GM12878 (cell line): ENCODE measurements at regions not wholly inside any gene's neighbourhood (a gene's known extent, or its start where the extent isn't known, plus 50 kb on each side); places are given as distances from the start of the nearest gene placed in this dataset.

Experiments
- ATAC-seq: fragments of 200-7000 bp; cut with Tn5 transposase; 3 replicates; pipeline ENCODE4 v1.9.1; 2020; ENCODE audit warnings: mild to moderate bottlenecking, moderate library complexity
- BruUV-seq: library from RNA; stranded (reverse); fragments of 400-500 nt; replicated peaks from 2 replicates; lab custom pipeline; 2021; lab: Mats Ljungman, UMichigan
- CTCF ChIA-PET: fragments of 300-600 bp; sonication (Branson Sonifier 250); formaldehyde crosslinking; extraction: SDS; loops from one replicate; lab custom pipeline; 2021; ENCODE audit warnings: inconsistent platforms; lab: Yijun Ruan, JAX
- POLR2A ChIA-PET: fragments of 350-600 bp; formaldehyde crosslinking; extraction: SDS; loops from one replicate; lab custom pipeline; 2021; ENCODE audit warnings: inconsistent platforms; lab: Charles Lee
- RAD21 ChIA-PET: fragments of 300-600 bp; sonication (Branson Sonifier 250); formaldehyde crosslinking; loops from one replicate; lab custom pipeline; 2023; ENCODE audit warnings: antibody characterized with exemption; ENCODE audit not compliant: unreplicated experiment; lab: Charles Lee
- SMC1A ChIA-PET: fragments of 300-600 bp; sonication (Branson Sonifier 250); formaldehyde crosslinking; loops from one replicate; lab custom pipeline; 2023; ENCODE audit not compliant: unreplicated experiment, uncharacterized antibody; lab: Charles Lee
- DNase-seq: peaks from one replicate; pipeline ENCODE4 v3.0.0-alpha.2; 2011; ENCODE audit warnings: low read depth, low spot score
- FAIRE-seq: peaks from 3 replicates; lab custom pipeline; 2011; peaks lifted over from hg19 to GRCh38; lab: Jason Lieb, UNC
- H2AFZ ChIP-seq: 2 replicates; pipeline ENCODE4 v1.6.0; 2011; ENCODE audit warnings: low read depth, low read length, control low read depth; ENCODE audit not compliant: control insufficient read depth
- H3K27ac ChIP-seq: 2 replicates; pipeline ENCODE4 v1.5.1; 2011; ENCODE audit warnings: control low read depth; ENCODE audit not compliant: control insufficient read depth, insufficient read depth
- H3K27me3 ChIP-seq, 2 experiments: replicated peaks in 1 of 2; 2 replicates each; pipeline versions ENCODE4 v1.6.0 to v1.6.1; 2011; ENCODE audit warnings: low read length in 1 of 2; ENCODE audit not compliant: control insufficient read depth in 2 of 2, insufficient read depth in 2 of 2
- H3K36me3 ChIP-seq, 2 experiments: 2 replicates each; pipeline ENCODE4 v1.5.1; 2011; ENCODE audit warnings: low read length in 1 of 2; ENCODE audit not compliant: control insufficient read depth in 2 of 2, insufficient read depth in 2 of 2
- H3K4me1 ChIP-seq: 2 replicates; pipeline ENCODE4 v1.6.1; 2011; ENCODE audit warnings: mild to moderate bottlenecking, low read length, moderate library complexity, mixed read lengths; ENCODE audit not compliant: control insufficient read depth, insufficient read depth
- H3K4me2 ChIP-seq: 2 replicates; pipeline ENCODE4 v1.6.0; 2011; ENCODE audit warnings: control low read depth; ENCODE audit not compliant: control insufficient read depth, insufficient read depth
- H3K4me3 ChIP-seq: fragments of 200-600 bp; sonication (generic); 2 replicates; pipeline ENCODE4 v1.5.1; 2016
- H3K79me2 ChIP-seq: 2 replicates; pipeline ENCODE4 v1.6.0; 2011; ENCODE audit warnings: low read length; ENCODE audit not compliant: control insufficient read depth, insufficient read depth
- H3K9ac ChIP-seq: 2 replicates; pipeline ENCODE4 v1.8.0; 2011; ENCODE audit warnings: low read length, control low read depth, mixed read lengths; ENCODE audit not compliant: control insufficient read depth, insufficient read depth
- H3K9me3 ChIP-seq: replicated peaks from 3 replicates; pipeline ENCODE4 v1.5.1; 2011; ENCODE audit warnings: mild to moderate bottlenecking, low read length; ENCODE audit not compliant: control insufficient read depth, insufficient read depth
- H4K20me1 ChIP-seq: 2 replicates; pipeline ENCODE4 v1.6.0; 2011; ENCODE audit not compliant: control insufficient read depth, insufficient read depth
- ATF3 ChIP-seq: IDR thresholded peaks from 2 replicates; pipeline ENCODE4 v1.6.1; 2011; ENCODE audit warnings: low read depth, mild to moderate bottlenecking, low read length, moderate library complexity, borderline replicate concordance; ENCODE audit errors: extremely low read depth
- BMI1 ChIP-seq: fragments of 450-650 bp; IDR thresholded peaks from 2 replicates; pipeline ENCODE4 v1.6.1; 2016; ENCODE audit warnings: mild to moderate bottlenecking, moderate library complexity, borderline replicate concordance
- FOS ChIP-seq: IDR thresholded peaks from 3 replicates; pipeline ENCODE4 v1.6.1; 2011; ENCODE audit warnings: borderline replicate concordance; ENCODE audit not compliant: insufficient read length; ENCODE audit errors: extremely low read depth
- HCFC1 ChIP-seq: fragments of 150-350 bp; IDR thresholded peaks from 2 replicates; pipeline ENCODE4 v1.6.1; 2014; ENCODE audit warnings: low read length
- KAT2A ChIP-seq: conservative IDR thresholded peaks from 2 replicates; pipeline ENCODE4 v1.6.1; 2011; ENCODE audit warnings: low read depth, low read length; ENCODE audit not compliant: control insufficient read depth
- RUNX3 ChIP-seq: IDR thresholded peaks from 2 replicates; pipeline ENCODE4 v1.6.1; 2012; ENCODE audit warnings: low read length, inconsistent platforms
- SMC3 ChIP-seq: IDR thresholded peaks from 2 replicates; pipeline ENCODE4 v1.6.1; 2011; ENCODE audit warnings: low read length, improper control_type of control experiment, borderline replicate concordance
- SREBF1 ChIP-seq: IDR thresholded peaks from 2 replicates; pipeline ENCODE4 v1.6.1; 2012; ENCODE audit warnings: mild to moderate bottlenecking, low read length
- TAF1 ChIP-seq: IDR thresholded peaks from 2 replicates; pipeline ENCODE4 v1.6.1; 2011; ENCODE audit warnings: mild to moderate bottlenecking, low read depth, low read length, borderline replicate concordance
- WGBS: methylation state at CpG from one replicate; pipeline ENCODE4 v1.1.6; 2016; ENCODE audit warnings: low lambda C conversion rate; ENCODE audit not compliant: insufficient replicate concordance, insufficient coverage; ENCODE audit errors: missing lambda C conversion rate; 5-methylcytosine and 5-hydroxymethylcytosine counted together
- in situ Hi-C: fragments of 300-500 bp; cut with MboI; formaldehyde crosslinking; loops from 9 replicates; pipeline ENCODE4 v1.14.3; 2018; ENCODE audit warnings: mixed read lengths
- intact Hi-C: fragments of 100-400 bp; cut with micrococcal nuclease; formaldehyde crosslinking; loops from one replicate; pipeline ENCODE4 v1.14.2; 2022; ENCODE audit not compliant: unreplicated experiment
- TF ChIP-seq, protein P1 (sequence below): fragments of 450-650 bp; conservative IDR thresholded peaks from 2 replicates; pipeline ENCODE4 v1.6.1; 2017; ENCODE audit warnings: mild to moderate bottlenecking, moderate library complexity
- TF ChIP-seq, protein P2 (sequence below): fragments of 450-650 bp; IDR thresholded peaks from 2 replicates; pipeline ENCODE4 v1.6.1; 2017; ENCODE audit warnings: borderline replicate concordance
- TF ChIP-seq, protein P3 (sequence below): fragments of 450-650 bp; IDR thresholded peaks from 2 replicates; pipeline ENCODE4 v1.6.1; 2016; ENCODE audit warnings: mild to moderate bottlenecking, moderate library complexity, borderline replicate concordance
- TF ChIP-seq, protein P4 (sequence below): IDR thresholded peaks from 2 replicates; pipeline ENCODE4 v1.6.1; 2012; ENCODE audit warnings: low read depth, low read length, improper control_type of control experiment

GRCh38 chr2:76296438-76296837 lies 585.7 kb upstream of the GCFC2 start:
- no peaks in the 10 kb centered on the region for H3K9me3 ChIP-seq
- H3K27ac ChIP-seq = no peak overlapping the region
- ATAC-seq (peak; percentile 84), FAIRE-seq (no peak), DNase-seq (no peak)
- no TSS peak for BruUV-seq
- H3K4me1 ChIP-seq = no peaks in the 10 kb centered on the region
- POLR2A ChIA-PET = no interaction called here
- no peaks in the 10 kb centered on the region for H3K36me3 ChIP-seq
- CTCF ChIA-PET = no interaction called here
- H3K4me3 ChIP-seq = no peak overlapping the region
- no peak overlapping the region for H3K9ac ChIP-seq
- H3K79me2 ChIP-seq = no peaks in the 10 kb centered on the region
- in situ Hi-C loops (no loop called here), intact Hi-C loops (no loop called here)
- no peaks in the 10 kb centered on the region for H3K27me3 ChIP-seq
- H2AFZ ChIP-seq = no peak overlapping the region
- RAD21 ChIA-PET = no interaction called here
- 32% methylated on average over 3 of the region's 3 CpGs for WGBS
- H4K20me1 ChIP-seq = no peaks in the 10 kb centered on the region
- no peak overlapping the region for H3K4me2 ChIP-seq
- TF ChIP-seq BMI1 = no peak
- TF ChIP-seq SREBF1 = no peak
- TF ChIP-seq, protein P1, sequence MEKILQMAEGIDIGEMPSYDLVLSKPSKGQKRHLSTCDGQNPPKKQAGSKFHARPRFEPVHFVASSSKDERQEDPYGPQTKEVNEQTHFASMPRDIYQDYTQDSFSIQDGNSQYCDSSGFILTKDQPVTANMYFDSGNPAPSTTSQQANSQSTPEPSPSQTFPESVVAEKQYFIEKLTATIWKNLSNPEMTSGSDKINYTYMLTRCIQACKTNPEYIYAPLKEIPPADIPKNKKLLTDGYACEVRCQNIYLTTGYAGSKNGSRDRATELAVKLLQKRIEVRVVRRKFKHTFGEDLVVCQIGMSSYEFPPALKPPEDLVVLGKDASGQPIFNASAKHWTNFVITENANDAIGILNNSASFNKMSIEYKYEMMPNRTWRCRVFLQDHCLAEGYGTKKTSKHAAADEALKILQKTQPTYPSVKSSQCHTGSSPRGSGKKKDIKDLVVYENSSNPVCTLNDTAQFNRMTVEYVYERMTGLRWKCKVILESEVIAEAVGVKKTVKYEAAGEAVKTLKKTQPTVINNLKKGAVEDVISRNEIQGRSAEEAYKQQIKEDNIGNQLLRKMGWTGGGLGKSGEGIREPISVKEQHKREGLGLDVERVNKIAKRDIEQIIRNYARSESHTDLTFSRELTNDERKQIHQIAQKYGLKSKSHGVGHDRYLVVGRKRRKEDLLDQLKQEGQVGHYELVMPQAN = no peak
- TF ChIP-seq, protein P2, sequence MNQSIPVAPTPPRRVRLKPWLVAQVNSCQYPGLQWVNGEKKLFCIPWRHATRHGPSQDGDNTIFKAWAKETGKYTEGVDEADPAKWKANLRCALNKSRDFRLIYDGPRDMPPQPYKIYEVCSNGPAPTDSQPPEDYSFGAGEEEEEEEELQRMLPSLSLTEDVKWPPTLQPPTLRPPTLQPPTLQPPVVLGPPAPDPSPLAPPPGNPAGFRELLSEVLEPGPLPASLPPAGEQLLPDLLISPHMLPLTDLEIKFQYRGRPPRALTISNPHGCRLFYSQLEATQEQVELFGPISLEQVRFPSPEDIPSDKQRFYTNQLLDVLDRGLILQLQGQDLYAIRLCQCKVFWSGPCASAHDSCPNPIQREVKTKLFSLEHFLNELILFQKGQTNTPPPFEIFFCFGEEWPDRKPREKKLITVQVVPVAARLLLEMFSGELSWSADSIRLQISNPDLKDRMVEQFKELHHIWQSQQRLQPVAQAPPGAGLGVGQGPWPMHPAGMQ = no peak
- TF ChIP-seq, protein P3, sequence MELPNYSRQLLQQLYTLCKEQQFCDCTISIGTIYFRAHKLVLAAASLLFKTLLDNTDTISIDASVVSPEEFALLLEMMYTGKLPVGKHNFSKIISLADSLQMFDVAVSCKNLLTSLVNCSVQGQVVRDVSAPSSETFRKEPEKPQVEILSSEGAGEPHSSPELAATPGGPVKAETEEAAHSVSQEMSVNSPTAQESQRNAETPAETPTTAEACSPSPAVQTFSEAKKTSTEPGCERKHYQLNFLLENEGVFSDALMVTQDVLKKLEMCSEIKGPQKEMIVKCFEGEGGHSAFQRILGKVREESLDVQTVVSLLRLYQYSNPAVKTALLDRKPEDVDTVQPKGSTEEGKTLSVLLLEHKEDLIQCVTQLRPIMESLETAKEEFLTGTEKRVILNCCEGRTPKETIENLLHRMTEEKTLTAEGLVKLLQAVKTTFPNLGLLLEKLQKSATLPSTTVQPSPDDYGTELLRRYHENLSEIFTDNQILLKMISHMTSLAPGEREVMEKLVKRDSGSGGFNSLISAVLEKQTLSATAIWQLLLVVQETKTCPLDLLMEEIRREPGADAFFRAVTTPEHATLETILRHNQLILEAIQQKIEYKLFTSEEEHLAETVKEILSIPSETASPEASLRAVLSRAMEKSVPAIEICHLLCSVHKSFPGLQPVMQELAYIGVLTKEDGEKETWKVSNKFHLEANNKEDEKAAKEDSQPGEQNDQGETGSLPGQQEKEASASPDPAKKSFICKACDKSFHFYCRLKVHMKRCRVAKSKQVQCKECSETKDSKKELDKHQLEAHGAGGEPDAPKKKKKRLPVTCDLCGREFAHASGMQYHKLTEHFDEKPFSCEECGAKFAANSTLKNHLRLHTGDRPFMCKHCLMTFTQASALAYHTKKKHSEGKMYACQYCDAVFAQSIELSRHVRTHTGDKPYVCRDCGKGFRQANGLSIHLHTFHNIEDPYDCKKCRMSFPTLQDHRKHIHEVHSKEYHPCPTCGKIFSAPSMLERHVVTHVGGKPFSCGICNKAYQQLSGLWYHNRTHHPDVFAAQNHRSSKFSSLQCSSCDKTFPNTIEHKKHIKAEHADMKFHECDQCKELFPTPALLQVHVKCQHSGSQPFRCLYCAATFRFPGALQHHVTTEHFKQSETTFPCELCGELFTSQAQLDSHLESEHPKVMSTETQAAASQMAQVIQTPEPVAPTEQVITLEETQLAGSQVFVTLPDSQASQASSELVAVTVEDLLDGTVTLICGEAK = no peak
- TF ChIP-seq SMC3 = no peak
- no peak for TF ChIP-seq ATF3
- TF ChIP-seq, protein P4, sequence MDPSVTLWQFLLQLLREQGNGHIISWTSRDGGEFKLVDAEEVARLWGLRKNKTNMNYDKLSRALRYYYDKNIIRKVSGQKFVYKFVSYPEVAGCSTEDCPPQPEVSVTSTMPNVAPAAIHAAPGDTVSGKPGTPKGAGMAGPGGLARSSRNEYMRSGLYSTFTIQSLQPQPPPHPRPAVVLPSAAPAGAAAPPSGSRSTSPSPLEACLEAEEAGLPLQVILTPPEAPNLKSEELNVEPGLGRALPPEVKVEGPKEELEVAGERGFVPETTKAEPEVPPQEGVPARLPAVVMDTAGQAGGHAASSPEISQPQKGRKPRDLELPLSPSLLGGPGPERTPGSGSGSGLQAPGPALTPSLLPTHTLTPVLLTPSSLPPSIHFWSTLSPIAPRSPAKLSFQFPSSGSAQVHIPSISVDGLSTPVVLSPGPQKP = no peak
- no peak for TF ChIP-seq FOS
- no peak for TF ChIP-seq TAF1
- no peak for TF ChIP-seq RUNX3
- no peak for TF ChIP-seq KAT2A
- no peak for TF ChIP-seq HCFC1
- TF ChIP-seq, all 136 proteins: peak for 0
- SMC1A ChIA-PET = no interaction called here
